HCT116 (cell line): ENCODE measurements at regions not wholly inside any gene's neighbourhood (a gene's known extent, or its start where the extent isn't known, plus 50 kb on each side); places are given as distances from the start of the nearest gene placed in this dataset.

Experiments used
- ATAC-seq: fragments of 200-7000 bp; cut with Tn5 transposase; 2 replicates; pipeline ENCODE4 v1.9.1; 2020; ENCODE audit warnings: mild to moderate bottlenecking, moderate library complexity
- BruUV-seq: library from RNA; stranded (reverse); fragments of 400-500 nt; replicated peaks from 2 replicates; lab custom pipeline; 2021; lab: Mats Ljungman, UMichigan
- CTCF ChIA-PET: fragments of 300-600 bp; sonication (Branson Sonifier 250); formaldehyde crosslinking; loops from one replicate; lab custom pipeline; 2021; ENCODE audit warnings: antibody characterized with exemption; lab: Charles Lee
- POLR2A ChIA-PET: fragments of 300-600, 350-600 bp; sonication (Branson Sonifier 250); formaldehyde crosslinking; loops from one replicate; lab custom pipeline; 2021; ENCODE audit warnings: antibody characterized with exemption; lab: Charles Lee
- RAD21 ChIA-PET, 2 experiments: fragments of 300-600 bp; sonication (Branson Sonifier 250); formaldehyde crosslinking; loops; one replicate each; lab custom pipeline; 2023; ENCODE audit warnings: low total read pairs in 2 of 2; ENCODE audit not compliant: uncharacterized antibody in 2 of 2, unreplicated experiment in 2 of 2, low non-redundant PET in 1 of 2; lab: Charles Lee
- DNase-seq: peaks from one replicate; pipeline ENCODE4 v3.0.0-alpha.2; 2010; ENCODE audit warnings: low read depth, low spot score
- H2AFZ ChIP-seq: fragments of 200-600 bp; shearing (Covaris generic), sonication (generic); 2 replicates; pipeline ENCODE4 v1.6.1; 2017; ENCODE audit warnings: low read depth, mixed run types, mixed read lengths, antibody characterized with exemption, low read length; ENCODE audit not compliant: poor library complexity, severe bottlenecking
- H3K27ac ChIP-seq: 2 replicates; pipeline ENCODE4 v1.5.1; 2012; ENCODE audit warnings: low read depth, low read length
- H3K27me3 ChIP-seq: fragments of 200-600 bp; sonication (generic); 2 replicates; pipeline ENCODE4 v1.6.1; 2016; ENCODE audit warnings: mixed run types, low read length, mixed read lengths; ENCODE audit not compliant: insufficient read depth
- H3K36me3 ChIP-seq, 2 experiments: fragments of 200-500 bp in 1 of 2; fragments of 200-600 bp in 1 of 2; sonication (Bioruptor generic) in 1 of 2; sonication (generic) in 1 of 2; 2 replicates each; pipeline versions ENCODE4 v1.5.1 to v1.6.1; 2014 to 2016; ENCODE audit warnings: low read length in 2 of 2, inconsistent platforms in 1 of 2, mixed read lengths in 1 of 2, mixed run types in 1 of 2; ENCODE audit not compliant: insufficient read depth in 2 of 2, control insufficient read depth in 1 of 2
- H3K4me1 ChIP-seq, 2 experiments: fragments of 200-600 bp in 1 of 2; sonication (generic) in 1 of 2; 2 replicates each; pipeline versions ENCODE4 v1.5.1 to v1.6.1; 2012 to 2017; ENCODE audit warnings: low read length in 2 of 2, inconsistent platforms in 1 of 2, mild to moderate bottlenecking in 1 of 2, mixed read lengths in 1 of 2, mixed run types in 1 of 2, moderate library complexity in 1 of 2; ENCODE audit not compliant: insufficient read depth in 2 of 2, control insufficient read depth in 1 of 2
- H3K4me2 ChIP-seq: fragments of 200-600 bp; sonication (generic); 2 replicates; pipeline ENCODE4 v1.6.1; 2017; ENCODE audit warnings: mixed run types, low read length, mixed read lengths
- H3K4me3 ChIP-seq, 2 experiments: fragments of 200-600 bp in 1 of 2; sonication (generic) in 1 of 2; replicated peaks in 1 of 2; 2 replicates each; pipeline ENCODE4 v1.5.1; 2011 to 2016; ENCODE audit warnings: low read length in 2 of 2, control low read depth in 1 of 2, low read depth in 1 of 2, mild to moderate bottlenecking in 1 of 2, mixed read lengths in 1 of 2, mixed run types in 1 of 2
- H3K79me2 ChIP-seq: fragments of 200-600 bp; sonication (generic); 2 replicates; pipeline ENCODE4 v1.6.1; 2017; ENCODE audit warnings: mild to moderate bottlenecking, mixed run types, low read length, moderate library complexity, mixed read lengths; ENCODE audit not compliant: insufficient read depth
- H3K9ac ChIP-seq: fragments of 200-600 bp; sonication (generic); 2 replicates; pipeline ENCODE4 v1.6.1; 2016; ENCODE audit warnings: low read length, mixed read lengths
- H3K9me2 ChIP-seq: fragments of 200-600 bp; sonication (generic), shearing (Covaris generic); 2 replicates; pipeline ENCODE4 v1.6.1; 2017; ENCODE audit warnings: mixed run types, mild to moderate bottlenecking, moderate library complexity; ENCODE audit not compliant: insufficient read depth
- H3K9me3 ChIP-seq, 2 experiments: fragments of 200-500 bp in 1 of 2; fragments of 200-600 bp in 1 of 2; sonication (Bioruptor generic) in 1 of 2; sonication (generic) in 1 of 2; 2 replicates each; pipeline ENCODE4 v1.6.1; 2014 to 2017; ENCODE audit warnings: low read length in 2 of 2, mixed read lengths in 2 of 2, inconsistent platforms in 1 of 2, low read depth in 1 of 2, mild to moderate bottlenecking in 1 of 2, mixed run types in 1 of 2, moderate library complexity in 1 of 2; ENCODE audit not compliant: control insufficient read depth in 1 of 2, insufficient read depth in 1 of 2
- H4K20me1 ChIP-seq: fragments of 200-600 bp; sonication (generic), shearing (Covaris generic); 2 replicates; pipeline ENCODE4 v1.6.1; 2017; ENCODE audit warnings: mixed run types, mild to moderate bottlenecking, moderate library complexity; ENCODE audit not compliant: insufficient read depth
- CBX3 ChIP-seq: IDR thresholded peaks from 2 replicates; pipeline ENCODE4 v1.6.1; 2012; ENCODE audit warnings: low read depth
- CEBPB ChIP-seq: IDR thresholded peaks from 2 replicates; pipeline ENCODE4 v1.6.1; 2012; ENCODE audit warnings: low read depth
- EGR1 ChIP-seq: IDR thresholded peaks from 2 replicates; pipeline ENCODE4 v1.6.1; 2012; ENCODE audit warnings: low read depth
- EZH2phosphoT487 ChIP-seq: fragments of 200-600 bp; IDR thresholded peaks from 2 replicates; pipeline ENCODE4 v1.6.1; 2018; ENCODE audit warnings: antibody characterized with exemption, borderline replicate concordance
- FOSL1 ChIP-seq: IDR thresholded peaks from 2 replicates; pipeline ENCODE4 v1.6.1; 2012; ENCODE audit warnings: low read depth
- JUND ChIP-seq: IDR thresholded peaks from 2 replicates; pipeline ENCODE4 v1.6.1; 2012
- POLR2A ChIP-seq: IDR thresholded peaks from 2 replicates; pipeline ENCODE4 v1.7.0; 2011; ENCODE audit warnings: borderline replicate concordance; ENCODE audit not compliant: insufficient read depth, insufficient read length; ENCODE audit errors: extremely low read depth
- POLR2AphosphoS5 ChIP-seq: IDR thresholded peaks from 2 replicates; pipeline ENCODE4 v1.6.1; 2011; ENCODE audit warnings: mild to moderate bottlenecking, low read depth, low read length, moderate library complexity
- SIN3A ChIP-seq: IDR thresholded peaks from 2 replicates; pipeline ENCODE4 v1.6.1; 2012; ENCODE audit warnings: low read depth
- SP1 ChIP-seq: IDR thresholded peaks from 2 replicates; pipeline ENCODE4 v1.6.1; 2012; ENCODE audit warnings: low read depth
- SRF ChIP-seq: IDR thresholded peaks from 2 replicates; pipeline ENCODE4 v1.6.1; 2012; ENCODE audit warnings: low read depth
- TCF7L2 ChIP-seq: IDR thresholded peaks from 2 replicates; pipeline ENCODE4 v1.7.0; 2011; ENCODE audit warnings: borderline replicate concordance, inconsistent platforms; ENCODE audit not compliant: insufficient read depth, insufficient read length; ENCODE audit errors: extremely low read depth
- YY1 ChIP-seq: IDR thresholded peaks from 2 replicates; pipeline ENCODE4 v1.6.1; 2011; ENCODE audit warnings: low read length, low read depth, moderate library complexity, mild to moderate bottlenecking; ENCODE audit not compliant: insufficient replicate concordance; ENCODE audit errors: extremely low read depth
- ZFX ChIP-seq: fragments of 450-650 bp; IDR thresholded peaks from 2 replicates; pipeline ENCODE4 v1.6.1; 2017
- ZNF274 ChIP-seq: fragments of 200-500 bp; sonication (Bioruptor generic); IDR thresholded peaks from 2 replicates; pipeline ENCODE4 v1.6.1; 2014; ENCODE audit warnings: mild to moderate bottlenecking, low read depth, low read length, inconsistent platforms
- intact Hi-C: fragments of 100-400 bp; cut with micrococcal nuclease; formaldehyde crosslinking; loops from 2 replicates; pipeline ENCODE4 v1.10.0; 2022
- TF ChIP-seq, protein P1 (sequence below), 3 experiments: fragments of 200-600 bp in 1 of 3; sonication (generic) in 1 of 3; IDR thresholded peaks in 2 of 3; conservative IDR thresholded peaks in 1 of 3; 2 replicates each; pipeline ENCODE4 v1.5.1; 2012 to 2017; ENCODE audit warnings: low read depth in 2 of 3, low read length in 2 of 3, antibody characterized with exemption in 1 of 3, borderline replicate concordance in 1 of 3, control low read depth in 1 of 3, mild to moderate bottlenecking in 1 of 3, mixed read lengths in 1 of 3, mixed run types in 1 of 3, moderate library complexity in 1 of 3; ENCODE audit not compliant: insufficient read depth in 1 of 3
- TF ChIP-seq, protein P2 (sequence below): IDR thresholded peaks from 2 replicates; pipeline ENCODE4 v1.6.1; 2012
- TF ChIP-seq, protein P3 (sequence below): IDR thresholded peaks from 2 replicates; pipeline ENCODE4 v1.6.1; 2012; ENCODE audit warnings: low read depth
- TF ChIP-seq, protein P4 (sequence below): IDR thresholded peaks from 2 replicates; pipeline ENCODE4 v1.6.1; 2011; ENCODE audit warnings: mild to moderate bottlenecking, low read length, moderate library complexity; ENCODE audit not compliant: insufficient replicate concordance; ENCODE audit errors: extremely low read depth
- TF ChIP-seq, protein P5 (sequence below): IDR thresholded peaks from 2 replicates; pipeline ENCODE4 v1.6.1; 2012

DNA sequence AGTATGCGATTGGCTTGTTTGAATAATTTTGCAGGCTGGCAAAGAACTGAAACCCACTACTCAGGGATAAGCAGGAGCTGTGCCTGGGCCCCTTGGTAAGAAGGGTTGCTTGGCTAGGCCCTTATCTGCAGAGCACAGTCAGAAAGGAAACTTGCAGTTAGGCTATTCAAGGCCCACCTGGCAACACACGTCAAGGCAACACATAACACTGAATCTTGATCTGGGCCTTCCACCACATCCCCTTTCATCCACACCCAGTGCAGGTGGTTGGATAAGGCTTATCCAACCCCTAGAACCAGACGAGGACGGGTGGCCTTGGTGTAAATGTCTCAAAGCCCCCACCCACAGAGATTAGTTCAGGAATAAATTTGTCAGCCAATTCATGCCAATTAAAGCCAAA, 72.8 kb upstream of the NEIL3 start:
- DNase-seq (no peak), ATAC-seq (no peak)
- ChIA-PET POLR2A (no interaction called here), RAD21 (no interaction called here), CTCF (no interaction called here)
- no peak overlapping the region for H3K4me3 ChIP-seq
- TF ChIP-seq POLR2AphosphoS5: no peak
- no peak for TF ChIP-seq CEBPB
- TF ChIP-seq SP1: no peak
- TF ChIP-seq FOSL1: no peak
- TF ChIP-seq, protein P1, sequence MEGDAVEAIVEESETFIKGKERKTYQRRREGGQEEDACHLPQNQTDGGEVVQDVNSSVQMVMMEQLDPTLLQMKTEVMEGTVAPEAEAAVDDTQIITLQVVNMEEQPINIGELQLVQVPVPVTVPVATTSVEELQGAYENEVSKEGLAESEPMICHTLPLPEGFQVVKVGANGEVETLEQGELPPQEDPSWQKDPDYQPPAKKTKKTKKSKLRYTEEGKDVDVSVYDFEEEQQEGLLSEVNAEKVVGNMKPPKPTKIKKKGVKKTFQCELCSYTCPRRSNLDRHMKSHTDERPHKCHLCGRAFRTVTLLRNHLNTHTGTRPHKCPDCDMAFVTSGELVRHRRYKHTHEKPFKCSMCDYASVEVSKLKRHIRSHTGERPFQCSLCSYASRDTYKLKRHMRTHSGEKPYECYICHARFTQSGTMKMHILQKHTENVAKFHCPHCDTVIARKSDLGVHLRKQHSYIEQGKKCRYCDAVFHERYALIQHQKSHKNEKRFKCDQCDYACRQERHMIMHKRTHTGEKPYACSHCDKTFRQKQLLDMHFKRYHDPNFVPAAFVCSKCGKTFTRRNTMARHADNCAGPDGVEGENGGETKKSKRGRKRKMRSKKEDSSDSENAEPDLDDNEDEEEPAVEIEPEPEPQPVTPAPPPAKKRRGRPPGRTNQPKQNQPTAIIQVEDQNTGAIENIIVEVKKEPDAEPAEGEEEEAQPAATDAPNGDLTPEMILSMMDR (IDR thresholded peaks at IDR 0.05 in 2 of 3, conservative IDR thresholded peaks at IDR 0.05 in 1 of 3; ENCODE audit: borderline replicate concordance in 1 of 3, insufficient read depth in 1 of 3, low read depth in 2 of 3, low read length in 2 of 3): no peak
- TF ChIP-seq EZH2phosphoT487: no peak
- TF ChIP-seq POLR2A: no peak
- TF ChIP-seq, protein P2, sequence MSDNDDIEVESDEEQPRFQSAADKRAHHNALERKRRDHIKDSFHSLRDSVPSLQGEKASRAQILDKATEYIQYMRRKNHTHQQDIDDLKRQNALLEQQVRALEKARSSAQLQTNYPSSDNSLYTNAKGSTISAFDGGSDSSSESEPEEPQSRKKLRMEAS: no peak
- no peak for TF ChIP-seq CBX3
- TF ChIP-seq EGR1: no peak
- TF ChIP-seq, protein P3, sequence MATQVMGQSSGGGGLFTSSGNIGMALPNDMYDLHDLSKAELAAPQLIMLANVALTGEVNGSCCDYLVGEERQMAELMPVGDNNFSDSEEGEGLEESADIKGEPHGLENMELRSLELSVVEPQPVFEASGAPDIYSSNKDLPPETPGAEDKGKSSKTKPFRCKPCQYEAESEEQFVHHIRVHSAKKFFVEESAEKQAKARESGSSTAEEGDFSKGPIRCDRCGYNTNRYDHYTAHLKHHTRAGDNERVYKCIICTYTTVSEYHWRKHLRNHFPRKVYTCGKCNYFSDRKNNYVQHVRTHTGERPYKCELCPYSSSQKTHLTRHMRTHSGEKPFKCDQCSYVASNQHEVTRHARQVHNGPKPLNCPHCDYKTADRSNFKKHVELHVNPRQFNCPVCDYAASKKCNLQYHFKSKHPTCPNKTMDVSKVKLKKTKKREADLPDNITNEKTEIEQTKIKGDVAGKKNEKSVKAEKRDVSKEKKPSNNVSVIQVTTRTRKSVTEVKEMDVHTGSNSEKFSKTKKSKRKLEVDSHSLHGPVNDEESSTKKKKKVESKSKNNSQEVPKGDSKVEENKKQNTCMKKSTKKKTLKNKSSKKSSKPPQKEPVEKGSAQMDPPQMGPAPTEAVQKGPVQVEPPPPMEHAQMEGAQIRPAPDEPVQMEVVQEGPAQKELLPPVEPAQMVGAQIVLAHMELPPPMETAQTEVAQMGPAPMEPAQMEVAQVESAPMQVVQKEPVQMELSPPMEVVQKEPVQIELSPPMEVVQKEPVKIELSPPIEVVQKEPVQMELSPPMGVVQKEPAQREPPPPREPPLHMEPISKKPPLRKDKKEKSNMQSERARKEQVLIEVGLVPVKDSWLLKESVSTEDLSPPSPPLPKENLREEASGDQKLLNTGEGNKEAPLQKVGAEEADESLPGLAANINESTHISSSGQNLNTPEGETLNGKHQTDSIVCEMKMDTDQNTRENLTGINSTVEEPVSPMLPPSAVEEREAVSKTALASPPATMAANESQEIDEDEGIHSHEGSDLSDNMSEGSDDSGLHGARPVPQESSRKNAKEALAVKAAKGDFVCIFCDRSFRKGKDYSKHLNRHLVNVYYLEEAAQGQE: no peak
- no peak for TF ChIP-seq YY1
- TF ChIP-seq SRF: no peak
- TF ChIP-seq SIN3A: no peak
- no peak for TF ChIP-seq JUND
- TF ChIP-seq, protein P4, sequence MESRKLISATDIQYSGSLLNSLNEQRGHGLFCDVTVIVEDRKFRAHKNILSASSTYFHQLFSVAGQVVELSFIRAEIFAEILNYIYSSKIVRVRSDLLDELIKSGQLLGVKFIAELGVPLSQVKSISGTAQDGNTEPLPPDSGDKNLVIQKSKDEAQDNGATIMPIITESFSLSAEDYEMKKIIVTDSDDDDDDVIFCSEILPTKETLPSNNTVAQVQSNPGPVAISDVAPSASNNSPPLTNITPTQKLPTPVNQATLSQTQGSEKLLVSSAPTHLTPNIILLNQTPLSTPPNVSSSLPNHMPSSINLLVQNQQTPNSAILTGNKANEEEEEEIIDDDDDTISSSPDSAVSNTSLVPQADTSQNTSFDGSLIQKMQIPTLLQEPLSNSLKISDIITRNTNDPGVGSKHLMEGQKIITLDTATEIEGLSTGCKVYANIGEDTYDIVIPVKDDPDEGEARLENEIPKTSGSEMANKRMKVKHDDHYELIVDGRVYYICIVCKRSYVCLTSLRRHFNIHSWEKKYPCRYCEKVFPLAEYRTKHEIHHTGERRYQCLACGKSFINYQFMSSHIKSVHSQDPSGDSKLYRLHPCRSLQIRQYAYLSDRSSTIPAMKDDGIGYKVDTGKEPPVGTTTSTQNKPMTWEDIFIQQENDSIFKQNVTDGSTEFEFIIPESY: no peak
- TF ChIP-seq TCF7L2: no peak
- no peak for TF ChIP-seq ZNF274
- TF ChIP-seq, protein P5, sequence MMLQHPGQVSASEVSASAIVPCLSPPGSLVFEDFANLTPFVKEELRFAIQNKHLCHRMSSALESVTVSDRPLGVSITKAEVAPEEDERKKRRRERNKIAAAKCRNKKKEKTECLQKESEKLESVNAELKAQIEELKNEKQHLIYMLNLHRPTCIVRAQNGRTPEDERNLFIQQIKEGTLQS: no peak
- no peak for TF ChIP-seq ZFX
- no peak overlapping the region for H2AFZ ChIP-seq
- H3K9me3 ChIP-seq: no peaks in the 10 kb centered on the region
- no peaks in the 10 kb centered on the region for H3K9me2 ChIP-seq
- H3K27ac ChIP-seq: no peak overlapping the region
- H3K4me1 ChIP-seq: no peaks in the 10 kb centered on the region
- intact Hi-C loops: no loop called here
- no TSS peak for BruUV-seq
- no peaks in the 10 kb centered on the region for H3K36me3 ChIP-seq
- no peaks in the 10 kb centered on the region for H4K20me1 ChIP-seq
- H3K9ac ChIP-seq: no peak overlapping the region
- no peaks in the 10 kb centered on the region for H3K27me3 ChIP-seq
- H3K4me2 ChIP-seq: no peak overlapping the region
- no peaks in the 10 kb centered on the region for H3K79me2 ChIP-seq
